ENCODE measurements at regions not wholly inside any gene's neighbourhood (a gene's known extent, or its start where the extent isn't known, plus 50 kb on each side); places are given as distances from the start of the nearest gene placed in this dataset.

DNA sequence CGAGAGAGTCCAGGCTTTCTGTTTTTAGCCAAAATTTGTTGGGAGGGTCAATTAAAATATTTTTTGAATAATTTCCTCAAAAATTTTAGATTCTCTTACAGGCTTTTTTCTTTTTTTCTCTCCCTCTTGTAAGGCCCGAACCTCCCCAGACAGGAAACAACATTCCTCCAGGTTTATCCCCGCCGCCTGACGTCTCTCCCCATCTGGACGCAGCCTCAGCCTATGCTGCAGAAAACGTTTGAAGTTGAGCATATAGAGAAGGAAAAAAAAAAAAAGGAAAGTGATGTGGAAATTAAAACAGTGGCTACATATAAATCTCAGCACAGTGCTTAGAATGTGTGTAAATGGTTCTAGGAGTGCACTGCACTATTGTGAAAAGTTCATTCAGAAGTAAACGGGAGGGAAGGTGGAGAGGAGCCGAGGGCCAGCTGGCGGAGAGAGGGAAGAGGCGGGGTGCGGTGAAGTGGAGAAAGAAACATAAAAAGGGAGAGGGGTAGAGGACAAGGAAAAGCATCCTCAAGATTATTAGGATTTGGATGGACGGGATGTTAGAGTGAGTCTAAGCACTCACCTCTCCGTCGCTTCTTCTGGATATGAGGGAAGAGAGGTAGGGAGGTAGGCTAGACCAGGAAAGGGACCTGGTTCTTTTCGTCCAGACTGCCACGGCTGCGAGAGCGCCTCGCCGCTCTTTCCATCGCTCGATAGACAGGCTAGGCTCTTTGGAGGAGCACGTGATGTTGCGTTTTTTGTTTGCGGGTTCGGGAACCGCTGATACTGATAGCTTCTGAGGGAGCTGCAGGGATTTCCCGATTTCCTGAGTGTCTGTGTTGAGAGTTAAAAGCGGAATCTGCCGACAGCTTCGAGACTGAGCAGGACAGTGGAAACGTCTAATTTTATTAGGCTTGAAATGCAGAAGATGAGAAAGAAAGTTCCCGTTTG lies 98.7 kb downstream of the TRIM27 start:
- TF ChIP-seq CTCF (IDR thresholded peaks at IDR 0.05): no peak
- no peak for TF ChIP-seq EZH2 (IDR thresholded peaks at IDR 0.05; ENCODE audit: borderline replicate concordance, insufficient read depth, low read depth, low read length, poor library complexity, severe bottlenecking)

All from B cell (primary cell).